ENCODE measurements at regions not wholly inside any gene's neighbourhood (a gene's known extent, or its start where the extent isn't known, plus 50 kb on each side); places are given as distances from the start of the nearest gene placed in this dataset.

GRCh38 chr6:23246896-23247295 is 677.5 kb downstream of the HDGFL1 start:
- no peak for TF ChIP-seq CTCF (IDR thresholded peaks at IDR 0.05; ENCODE audit: poor library complexity)
- TF ChIP-seq EZH2phosphoT487 (IDR thresholded peaks at IDR 0.05; ENCODE audit: low read depth, severe bottlenecking, unreplicated experiment): no peak
